Endothelial cell of umbilical vein (primary cell): ENCODE measurements at regions not wholly inside any gene's neighbourhood (a gene's known extent, or its start where the extent isn't known, plus 50 kb on each side); places are given as distances from the start of the nearest gene placed in this dataset.

Experiments used
- BruUV-seq: library from RNA; stranded (reverse); fragments of 400-500 nt; replicated peaks from 2 replicates; lab custom pipeline; 2021; lab: Mats Ljungman, UMichigan
- CTCF ChIA-PET: fragments of 300-600, 350-600 bp; sonication (Branson Sonifier 250); formaldehyde crosslinking; loops from one replicate; lab custom pipeline; 2021; ENCODE audit warnings: antibody characterized with exemption, inconsistent platforms; lab: Charles Lee
- POLR2A ChIA-PET: fragments of 300-600, 350-600 bp; sonication (Branson Sonifier 250); formaldehyde crosslinking; loops from one replicate; lab custom pipeline; 2021; ENCODE audit warnings: antibody characterized with exemption, inconsistent platforms; lab: Charles Lee
- DNase-seq: peaks from one replicate; pipeline ENCODE4 v3.0.0-alpha.2; 2011; ENCODE audit warnings: low read depth, low spot score
- FAIRE-seq: peaks from 2 replicates; lab custom pipeline; 2011; peaks lifted over from hg19 to GRCh38; lab: Jason Lieb, UNC
- H2AFZ ChIP-seq: 2 replicates; pipeline ENCODE4 v1.6.0; 2012; ENCODE audit warnings: low read depth, low read length, control low read depth, inconsistent platforms
- H3K27ac ChIP-seq: 2 replicates; pipeline ENCODE4 v1.5.1; 2011; ENCODE audit warnings: low read depth, mild to moderate bottlenecking, control low read depth, low read length, moderate library complexity; ENCODE audit not compliant: insufficient read depth
- H3K27me3 ChIP-seq, 2 experiments: 2 replicates each; pipeline versions ENCODE4 v1.6.0 to v1.6.1; 2011; ENCODE audit warnings: low read length in 2 of 2, mixed read lengths in 1 of 2; ENCODE audit not compliant: control insufficient read depth in 2 of 2, insufficient read depth in 2 of 2
- H3K36me3 ChIP-seq, 2 experiments: 2 replicates in 1 of 2; 3 replicates in 1 of 2; pipeline ENCODE4 v1.5.1; 2011; ENCODE audit warnings: low read length in 2 of 2, mild to moderate bottlenecking in 1 of 2, moderate library complexity in 1 of 2; ENCODE audit not compliant: control insufficient read depth in 2 of 2, insufficient read depth in 2 of 2; ENCODE audit errors: extremely low read depth in 1 of 2
- H3K4me1 ChIP-seq: 3 replicates; pipeline ENCODE4 v1.5.1; 2011; ENCODE audit warnings: mild to moderate bottlenecking, low read length; ENCODE audit not compliant: control insufficient read depth, insufficient read depth; ENCODE audit errors: extremely low read depth
- H3K4me2 ChIP-seq: 2 replicates; pipeline ENCODE4 v1.6.1; 2011; ENCODE audit warnings: low read length, control low read depth, mixed read lengths; ENCODE audit not compliant: insufficient read depth
- H3K4me3 ChIP-seq, 3 experiments: fragments of 200-600 bp in 1 of 3; sonication (generic), shearing (Covaris generic) in 1 of 3; replicated peaks in 1 of 3; 2 replicates each; pipeline ENCODE4 v1.5.1; 2011 to 2016; ENCODE audit warnings: control low read depth in 3 of 3, low read length in 3 of 3, mild to moderate bottlenecking in 2 of 3, inconsistent platforms in 1 of 3, low read depth in 1 of 3, moderate library complexity in 1 of 3; ENCODE audit not compliant: insufficient read depth in 1 of 3
- H3K79me2 ChIP-seq: 2 replicates; pipeline ENCODE4 v1.6.0; 2012; ENCODE audit warnings: low read length, inconsistent platforms; ENCODE audit not compliant: control insufficient read depth, insufficient read depth
- H3K9ac ChIP-seq: replicated peaks from 2 replicates; pipeline ENCODE3; 2011; ENCODE audit warnings: low read length, control low read depth; ENCODE audit not compliant: insufficient read depth; ENCODE audit errors: extremely low read depth
- H3K9me1 ChIP-seq: replicated peaks from 3 replicates; pipeline ENCODE4 v1.6.0; 2011; ENCODE audit warnings: mild to moderate bottlenecking, low read length; ENCODE audit not compliant: control insufficient read depth, insufficient read depth; ENCODE audit errors: extremely low read depth
- H3K9me3 ChIP-seq: replicated peaks from 2 replicates; pipeline ENCODE4 v1.5.1; 2012; ENCODE audit warnings: low read length, inconsistent platforms; ENCODE audit not compliant: control insufficient read depth, insufficient read depth
- H4K20me1 ChIP-seq: replicated peaks from 2 replicates; pipeline ENCODE3; 2011; ENCODE audit warnings: mild to moderate bottlenecking, low read length; ENCODE audit not compliant: control insufficient read depth, insufficient read depth; ENCODE audit errors: extremely low read depth
- CTCF ChIP-seq, 2 donors: IDR thresholded peaks; 1 replicate in 1 of 2; 2 replicates in 1 of 2; pipeline ENCODE4 v1.5.1; 2011; ENCODE audit warnings: low read length in 2 of 2, mild to moderate bottlenecking in 2 of 2, moderate library complexity in 2 of 2, control low read depth in 1 of 2, inconsistent platforms in 1 of 2, low read depth in 1 of 2; ENCODE audit not compliant: insufficient read depth in 1 of 2; ENCODE audit errors: extremely low read depth in 1 of 2
- EZH2 ChIP-seq: IDR thresholded peaks from 2 replicates; pipeline ENCODE4 v1.6.1; 2012; ENCODE audit warnings: borderline replicate concordance, low read depth, mild to moderate bottlenecking, moderate library complexity, low read length, inconsistent platforms; ENCODE audit not compliant: severe bottlenecking
- FOS ChIP-seq: IDR thresholded peaks from 2 replicates; pipeline ENCODE4 v1.6.1; 2011; ENCODE audit warnings: mild to moderate bottlenecking, low read length, moderate library complexity, borderline replicate concordance; ENCODE audit not compliant: insufficient read depth
- GATA2 ChIP-seq: IDR thresholded peaks from 2 replicates; pipeline ENCODE4 v1.7.0; 2011; ENCODE audit warnings: low read depth, mild to moderate bottlenecking, moderate library complexity, mixed read lengths, low read length; ENCODE audit not compliant: insufficient read length, insufficient read depth
- JUN ChIP-seq: IDR thresholded peaks from 2 replicates; pipeline ENCODE4 v1.6.1; 2011; ENCODE audit warnings: borderline replicate concordance, low read depth; ENCODE audit not compliant: insufficient read length, insufficient read depth
- MAX ChIP-seq: IDR thresholded peaks from 2 replicates; pipeline ENCODE4 v1.6.1; 2011; ENCODE audit not compliant: insufficient read depth, insufficient read length
- MYC ChIP-seq: IDR thresholded peaks from one replicate; pipeline ENCODE4 v1.6.1; 2011; ENCODE audit warnings: mild to moderate bottlenecking, low read depth, low read length
- POLR2A ChIP-seq: IDR thresholded peaks from 2 replicates; pipeline ENCODE4 v1.6.1; 2012; ENCODE audit warnings: low read depth, mild to moderate bottlenecking, control low read depth, low read length
- POLR2AphosphoS5 ChIP-seq: IDR thresholded peaks from 2 replicates; pipeline ENCODE4 v1.6.1; 2012; ENCODE audit warnings: low read depth, mild to moderate bottlenecking, control low read depth, low read length, moderate library complexity; ENCODE audit not compliant: insufficient read depth
- dilution Hi-C: fragments of 300-500 bp; cut with MboI; formaldehyde crosslinking; loops from one replicate; pipeline ENCODE4 v1.15.0; 2019; ENCODE audit warnings: low sequenced_read_pairs; ENCODE audit not compliant: extremely low pct_ligation_motif_present
- intact Hi-C: fragments of 100-400 bp; cut with micrococcal nuclease; formaldehyde crosslinking; loops from one replicate; pipeline ENCODE4 v1.10.0; 2022

- Histone ChIP-seq H3K4me3 (no peak overlapping the region), H3K36me3 (no peaks in the 10 kb centered on the region), H3K4me2 (peak overlapping the region; percentile 27), H3K9me1 (no peaks in the 10 kb centered on the region), H3K27me3 (no peaks in the 10 kb centered on the region), H3K79me2 (no peaks in the 10 kb centered on the region), H3K9me3 (no peaks in the 10 kb centered on the region), H2AFZ (no peak overlapping the region), H3K9ac (peak overlapping the region; percentile 28), H4K20me1 (no peaks in the 10 kb centered on the region), H3K4me1 (peaks cover 29% of the 10 kb centered on the region), H3K27ac (peak overlapping the region; percentile 89)
- peak; percentile 93 for FAIRE-seq
- POLR2A ChIA-PET, result no interaction called here
- no TSS peak for BruUV-seq
- peak; percentile 92 for DNase-seq
- peak; percentile 92 for TF ChIP-seq JUN
- TF ChIP-seq MAX, result no peak
- TF ChIP-seq FOS, result peak; percentile 82
- TF ChIP-seq CTCF (IDR thresholded peaks at IDR 0.05; ENCODE audit: extremely low read depth in 1 of 2, insufficient read depth in 1 of 2, low read depth in 1 of 2, low read length in 2 of 2), result no peak
- TF ChIP-seq MYC, result no peak
- peak; percentile 44 for TF ChIP-seq POLR2AphosphoS5
- no peak for TF ChIP-seq EZH2
- TF ChIP-seq GATA2, result no peak
- TF ChIP-seq POLR2A, result no peak
- dilution Hi-C loops (no loop called here), intact Hi-C loops (loop anchor here (1.0 kb wide), 4 partner anchors 11 to 75 kb away; no protein-coding TSS in a partner anchor)
- CTCF ChIA-PET, result interaction anchor here (0.8 to 1.4 kb wide), 3 partner anchors 11 to 75 kb away, joined by 3 to 5 read pairs (median 3); no protein-coding TSS in a partner anchor
These were observed 120.4 kb downstream of the TOMM20 start for GRCh38 chr1:235008239-235008638.
